Uterus (tissue), 2 donors: ENCODE measurements at regions not wholly inside any gene's neighbourhood (a gene's known extent, or its start where the extent isn't known, plus 50 kb on each side); places are given as distances from the start of the nearest gene placed in this dataset.
"Not testable (repeated sequence)": the region's sequence is repeated elsewhere in the genome, so short reads cannot be mapped to it uniquely, and the experiment has no call there.

ENCODE experiments used
- POLR2A ChIP-seq, 2 donors: fragments of 450-650 bp; IDR thresholded peaks; one replicate each; pipeline ENCODE4 v1.6.1; 2016; ENCODE audit warnings: antibody characterized with exemption in 2 of 2, mild to moderate bottlenecking in 1 of 2, moderate library complexity in 1 of 2
- TF ChIP-seq, protein P1 (sequence below), 4 experiments: fragments of 200-600 bp in 2 of 4; fragments of 450-650 bp in 2 of 4; sonication (generic) in 2 of 4; IDR thresholded peaks; one replicate each; pipeline ENCODE4 v1.5.1; 2016 to 2019; ENCODE audit warnings: antibody characterized with exemption in 4 of 4, mild to moderate bottlenecking in 2 of 4, moderate library complexity in 1 of 4

DNA sequence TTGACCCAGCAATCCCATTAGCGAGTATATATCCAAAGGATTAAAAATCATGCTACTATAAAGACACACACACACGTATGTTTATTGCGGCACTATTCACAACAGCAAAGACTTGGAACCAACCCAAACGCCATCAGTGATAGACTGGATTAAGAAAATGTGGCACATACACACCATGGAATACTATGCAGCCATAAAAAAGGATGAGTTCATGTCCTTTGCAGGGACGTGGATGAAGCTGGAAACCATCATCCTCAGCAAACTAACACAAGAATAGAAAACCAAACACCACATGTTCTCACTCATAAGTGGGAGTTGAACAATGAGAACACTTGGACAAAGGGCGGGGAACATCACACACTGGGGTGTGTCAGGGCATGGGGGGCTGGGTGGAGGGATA lies 296.2 kb upstream of the HS6ST1 start:
- TF ChIP-seq, protein P1, sequence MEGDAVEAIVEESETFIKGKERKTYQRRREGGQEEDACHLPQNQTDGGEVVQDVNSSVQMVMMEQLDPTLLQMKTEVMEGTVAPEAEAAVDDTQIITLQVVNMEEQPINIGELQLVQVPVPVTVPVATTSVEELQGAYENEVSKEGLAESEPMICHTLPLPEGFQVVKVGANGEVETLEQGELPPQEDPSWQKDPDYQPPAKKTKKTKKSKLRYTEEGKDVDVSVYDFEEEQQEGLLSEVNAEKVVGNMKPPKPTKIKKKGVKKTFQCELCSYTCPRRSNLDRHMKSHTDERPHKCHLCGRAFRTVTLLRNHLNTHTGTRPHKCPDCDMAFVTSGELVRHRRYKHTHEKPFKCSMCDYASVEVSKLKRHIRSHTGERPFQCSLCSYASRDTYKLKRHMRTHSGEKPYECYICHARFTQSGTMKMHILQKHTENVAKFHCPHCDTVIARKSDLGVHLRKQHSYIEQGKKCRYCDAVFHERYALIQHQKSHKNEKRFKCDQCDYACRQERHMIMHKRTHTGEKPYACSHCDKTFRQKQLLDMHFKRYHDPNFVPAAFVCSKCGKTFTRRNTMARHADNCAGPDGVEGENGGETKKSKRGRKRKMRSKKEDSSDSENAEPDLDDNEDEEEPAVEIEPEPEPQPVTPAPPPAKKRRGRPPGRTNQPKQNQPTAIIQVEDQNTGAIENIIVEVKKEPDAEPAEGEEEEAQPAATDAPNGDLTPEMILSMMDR (IDR thresholded peaks at IDR 0.05), result not testable (repeated sequence)
- not testable (repeated sequence) for TF ChIP-seq POLR2A (IDR thresholded peaks at IDR 0.05)
